ENCODE measurements at regions not wholly inside any gene's neighbourhood (a gene's known extent, or its start where the extent isn't known, plus 50 kb on each side); places are given as distances from the start of the nearest gene placed in this dataset.

GRCh38 chr13:53272873-53273272 is 244.3 kb downstream of the OLFM4 start:
- no peaks in the 10 kb centered on the region for H3K9me3 ChIP-seq
- H3K4me3 ChIP-seq = no peak overlapping the region
- no peaks in the 10 kb centered on the region for H3K36me3 ChIP-seq
- intact Hi-C loops (cut with DNase I; ENCODE audit: low total_unique reads) = no loop called here
- no peaks in the 10 kb centered on the region for H3K27me3 ChIP-seq
- H3K27ac ChIP-seq = no peak overlapping the region
- 51 to 61% (median 55%) methylated on average over 2 of the region's 2 CpGs for WGBS, 5 donors
- no peaks in the 10 kb centered on the region for H3K4me1 ChIP-seq
- no peak for DNase-seq
- TF ChIP-seq CTCF (IDR thresholded peaks at IDR 0.05) (no peak), POLR2A (IDR thresholded peaks at IDR 0.05) (no peak), EP300 (IDR thresholded peaks at IDR 0.05) (no peak), POLR2AphosphoS5 (IDR thresholded peaks at IDR 0.05) (no peak)

- Histone ChIP-seq H3K4me1 (no peaks in the 10 kb centered on the region), H3K27me3 (no peaks in the 10 kb centered on the region), H3K36me3 (no peaks in the 10 kb centered on the region), H3K27ac (no peak overlapping the region), H3K9me3 (no peaks in the 10 kb centered on the region), H3K4me3 (no peak overlapping the region)
- 21 to 36% (median 24%) methylated on average over 2 of the region's 2 CpGs for WGBS, 5 donors
- intact Hi-C loops (cut with DNase I; ENCODE audit: low total_unique reads) = no loop called here
- TF ChIP-seq POLR2A (IDR thresholded peaks at IDR 0.05) = no peak
- TF ChIP-seq CTCF (IDR thresholded peaks at IDR 0.05) = no peak
- TF ChIP-seq EP300 (IDR thresholded peaks at IDR 0.05) = no peak
- TF ChIP-seq POLR2AphosphoS5 (IDR thresholded peaks at IDR 0.05) = no peak
- DNase-seq = no peak
These were observed 247.7 kb downstream of the OLFM4 start for GRCh38 chr13:53276265-53276664.

GRCh38 chr13:53281677-53282076 is 253.1 kb downstream of the OLFM4 start:
- Histone ChIP-seq H3K27ac (no peak overlapping the region), H3K36me3 (no peaks in the 10 kb centered on the region), H3K9me3 (no peaks in the 10 kb centered on the region), H3K4me1 (no peaks in the 10 kb centered on the region), H3K4me3 (no peak overlapping the region), H3K27me3 (no peaks in the 10 kb centered on the region)
- intact Hi-C loops (cut with DNase I; ENCODE audit: low total_unique reads) = no loop called here
- TF ChIP-seq POLR2AphosphoS5 (IDR thresholded peaks at IDR 0.05) = no peak
- TF ChIP-seq EP300 (IDR thresholded peaks at IDR 0.05) = no peak
- TF ChIP-seq CTCF (IDR thresholded peaks at IDR 0.05) = no peak
- no peak for TF ChIP-seq POLR2A (IDR thresholded peaks at IDR 0.05)
- DNase-seq = no peak

- intact Hi-C loops (cut with DNase I; ENCODE audit: low total_unique reads) = no loop called here
- DNase-seq = no peak
- H3K27me3 ChIP-seq = no peaks in the 10 kb centered on the region
- no peaks in the 10 kb centered on the region for H3K4me1 ChIP-seq
- WGBS, 5 donors = 69 to 84% (median 78%) methylated on average over 7 of the region's 7 CpGs
- no peaks in the 10 kb centered on the region for H3K36me3 ChIP-seq
- no peak overlapping the region for H3K4me3 ChIP-seq
- no peak overlapping the region for H3K27ac ChIP-seq
- TF ChIP-seq EP300 (IDR thresholded peaks at IDR 0.05) (no peak), POLR2AphosphoS5 (IDR thresholded peaks at IDR 0.05) (no peak), CTCF (IDR thresholded peaks at IDR 0.05) (no peak), POLR2A (IDR thresholded peaks at IDR 0.05) (no peak)
- no peaks in the 10 kb centered on the region for H3K9me3 ChIP-seq
These were observed 257.4 kb downstream of the OLFM4 start for GRCh38 chr13:53285896-53286430.
